T-helper 17 cell (primary cell): ENCODE measurements at regions not wholly inside any gene's neighbourhood (a gene's known extent, or its start where the extent isn't known, plus 50 kb on each side); places are given as distances from the start of the nearest gene placed in this dataset.

Experiments
- ATAC-seq: fragments of 150-1000 bp; cut with Tn5 transposase; 2 replicates; pipeline ENCODE4 v1.10.0; 2021; ENCODE audit warnings: mild to moderate bottlenecking, moderate library complexity
- DNase-seq, 3 donors: peaks; one replicate each; pipeline versions ENCODE4 v3.0.0 to v3.0.0-alpha.2; 2020 to 2021
- H3K9me3 ChIP-seq: one replicate; pipeline ENCODE4 v1.7.0; 2013; ENCODE audit warnings: low read length, mild to moderate bottlenecking; ENCODE audit not compliant: control insufficient read depth, poor library complexity, severe bottlenecking
- H3K27ac Mint-ChIP-seq: one replicate; pipeline ENCODE4 v1.8.0; 2022; ENCODE audit warnings: mild to moderate bottlenecking, moderate library complexity, mixed read lengths
- H3K27me3 Mint-ChIP-seq: one replicate; pipeline ENCODE4 v1.8.0; 2022; ENCODE audit warnings: mixed read lengths
- H3K36me3 Mint-ChIP-seq: one replicate; pipeline ENCODE4 v1.8.0; 2022; ENCODE audit warnings: low read depth, mixed read lengths
- H3K4me1 Mint-ChIP-seq: one replicate; pipeline ENCODE4 v1.8.0; 2022; ENCODE audit warnings: mild to moderate bottlenecking, mixed read lengths
- H3K4me3 Mint-ChIP-seq: one replicate; pipeline ENCODE4 v1.8.0; 2022; ENCODE audit warnings: mild to moderate bottlenecking, moderate library complexity, mixed read lengths

GRCh38 chr2:118535818-118536212 is 311.6 kb downstream of the EN1 start:
- ATAC-seq (no peak), DNase-seq (no peak)
- H3K27me3 Mint-ChIP-seq, result peaks cover 14% of the 10 kb centered on the region
- no peaks in the 10 kb centered on the region for H3K36me3 Mint-ChIP-seq
- no peak overlapping the region for H3K27ac Mint-ChIP-seq
- no peak overlapping the region for H3K4me3 Mint-ChIP-seq
- H3K9me3 ChIP-seq, result no peaks in the 10 kb centered on the region
- H3K4me1 Mint-ChIP-seq, result no peaks in the 10 kb centered on the region

GRCh38 chr2:118535171-118535817 is 312.2 kb downstream of the EN1 start:
- ATAC-seq (no peak), DNase-seq (no peak)
- no peaks in the 10 kb centered on the region for H3K4me1 Mint-ChIP-seq
- peaks cover 14% of the 10 kb centered on the region for H3K27me3 Mint-ChIP-seq
- no peaks in the 10 kb centered on the region for H3K36me3 Mint-ChIP-seq
- no peaks in the 10 kb centered on the region for H3K9me3 ChIP-seq
- H3K4me3 Mint-ChIP-seq, result no peak overlapping the region
- H3K27ac Mint-ChIP-seq, result no peak overlapping the region

GRCh38 chr2:118530976-118531375 is 316.5 kb downstream of the EN1 start:
- no peak overlapping the region for H3K27ac Mint-ChIP-seq
- no peak overlapping the region for H3K4me3 Mint-ChIP-seq
- H3K9me3 ChIP-seq, result no peaks in the 10 kb centered on the region
- ATAC-seq (no peak), DNase-seq (no peak)
- H3K36me3 Mint-ChIP-seq, result no peaks in the 10 kb centered on the region
- H3K27me3 Mint-ChIP-seq, result peaks cover 10% of the 10 kb centered on the region
- no peaks in the 10 kb centered on the region for H3K4me1 Mint-ChIP-seq

GRCh38 chr2:118529908-118530599 is 317.4 kb downstream of the EN1 start:
- no peak overlapping the region for H3K27ac Mint-ChIP-seq
- H3K4me1 Mint-ChIP-seq, result no peaks in the 10 kb centered on the region
- no peak overlapping the region for H3K4me3 Mint-ChIP-seq
- ATAC-seq (no peak), DNase-seq (no peak)
- H3K36me3 Mint-ChIP-seq, result no peaks in the 10 kb centered on the region
- no peaks in the 10 kb centered on the region for H3K9me3 ChIP-seq
- H3K27me3 Mint-ChIP-seq, result peaks cover 10% of the 10 kb centered on the region

GRCh38 chr2:118527571-118527970 is 319.9 kb downstream of the EN1 start:
- Mint-ChIP-seq H3K36me3 (no peaks in the 10 kb centered on the region), H3K4me3 (no peak overlapping the region), H3K27me3 (peaks cover 10% of the 10 kb centered on the region), H3K27ac (no peak overlapping the region), H3K4me1 (no peaks in the 10 kb centered on the region)
- ATAC-seq (no peak), DNase-seq (no peak)
- no peaks in the 10 kb centered on the region for H3K9me3 ChIP-seq

GRCh38 chr2:118525346-118525745 is 322.1 kb downstream of the EN1 start:
- ATAC-seq (no peak), DNase-seq (no peak)
- no peaks in the 10 kb centered on the region for H3K36me3 Mint-ChIP-seq
- H3K9me3 ChIP-seq, result peaks cover 8% of the 10 kb centered on the region
- no peak overlapping the region for H3K27ac Mint-ChIP-seq
- H3K4me3 Mint-ChIP-seq, result no peak overlapping the region
- H3K4me1 Mint-ChIP-seq, result no peaks in the 10 kb centered on the region
- H3K27me3 Mint-ChIP-seq, result peaks cover 10% of the 10 kb centered on the region

- no peak overlapping the region for H3K27ac Mint-ChIP-seq
- peaks cover 10% of the 10 kb centered on the region for H3K27me3 Mint-ChIP-seq
- DNase-seq (no peak), ATAC-seq (no peak)
- H3K4me3 Mint-ChIP-seq, result no peak overlapping the region
- no peaks in the 10 kb centered on the region for H3K36me3 Mint-ChIP-seq
- no peaks in the 10 kb centered on the region for H3K4me1 Mint-ChIP-seq
- peaks cover 8% of the 10 kb centered on the region for H3K9me3 ChIP-seq
Observed at GRCh38 chr2:118524911-118525310, 322.5 kb downstream of the EN1 start.

- peaks cover 8% of the 10 kb centered on the region for H3K9me3 ChIP-seq
- H3K36me3 Mint-ChIP-seq, result no peaks in the 10 kb centered on the region
- H3K4me3 Mint-ChIP-seq, result no peak overlapping the region
- no peaks in the 10 kb centered on the region for H3K4me1 Mint-ChIP-seq
- ATAC-seq (no peak), DNase-seq (no peak)
- H3K27ac Mint-ChIP-seq, result no peak overlapping the region
- H3K27me3 Mint-ChIP-seq, result peaks cover 10% of the 10 kb centered on the region
Observed at GRCh38 chr2:118523761-118524160, 323.7 kb downstream of the EN1 start.

- DNase-seq (no peak), ATAC-seq (no peak)
- peaks cover 8% of the 10 kb centered on the region for H3K9me3 ChIP-seq
- Mint-ChIP-seq H3K27me3 (no peaks in the 10 kb centered on the region), H3K36me3 (no peaks in the 10 kb centered on the region), H3K4me3 (no peak overlapping the region), H3K4me1 (no peaks in the 10 kb centered on the region), H3K27ac (no peak overlapping the region)
Observed at GRCh38 chr2:118521960-118522359, 325.5 kb downstream of the EN1 start.

GRCh38 chr2:118521272-118521671 is 326.2 kb downstream of the EN1 start:
- Mint-ChIP-seq H3K27me3 (no peaks in the 10 kb centered on the region), H3K36me3 (no peaks in the 10 kb centered on the region), H3K27ac (no peak overlapping the region), H3K4me3 (no peak overlapping the region), H3K4me1 (no peaks in the 10 kb centered on the region)
- DNase-seq, result no peak
- peaks cover 8% of the 10 kb centered on the region for H3K9me3 ChIP-seq
- no peak for ATAC-seq

- Mint-ChIP-seq H3K4me3 (no peak overlapping the region), H3K4me1 (no peaks in the 10 kb centered on the region), H3K36me3 (no peaks in the 10 kb centered on the region), H3K27ac (no peak overlapping the region), H3K27me3 (no peaks in the 10 kb centered on the region)
- peaks cover 8% of the 10 kb centered on the region for H3K9me3 ChIP-seq
- no peak for ATAC-seq
- no peak for DNase-seq
Observed at GRCh38 chr2:118520246-118520645, 327.2 kb downstream of the EN1 start.

GRCh38 chr2:118519511-118519910 is 327.9 kb downstream of the EN1 start:
- Mint-ChIP-seq H3K27me3 (no peaks in the 10 kb centered on the region), H3K27ac (no peak overlapping the region)

GRCh38 chr2:118510807-118511206 is 336.6 kb downstream of the EN1 start:
- peaks cover 10% of the 10 kb centered on the region for H3K27me3 Mint-ChIP-seq
- no peak overlapping the region for H3K27ac Mint-ChIP-seq
- ATAC-seq, result no peak
- H3K4me3 Mint-ChIP-seq, result no peak overlapping the region
- DNase-seq, result no peak
- no peaks in the 10 kb centered on the region for H3K36me3 Mint-ChIP-seq
- no peaks in the 10 kb centered on the region for H3K4me1 Mint-ChIP-seq
- no peaks in the 10 kb centered on the region for H3K9me3 ChIP-seq

More at GRCh38 chr2:118519511-118519910, 327.9 kb downstream of the EN1 start:
- ATAC-seq (no peak), DNase-seq (no peak)
- Mint-ChIP-seq H3K36me3 (no peaks in the 10 kb centered on the region), H3K4me1 (no peaks in the 10 kb centered on the region), H3K4me3 (no peak overlapping the region)
- H3K9me3 ChIP-seq, result peaks cover 8% of the 10 kb centered on the region
